H54 (cell line): ENCODE measurements at regions not wholly inside any gene's neighbourhood (a gene's known extent, or its start where the extent isn't known, plus 50 kb on each side); places are given as distances from the start of the nearest gene placed in this dataset.
A peak's percentile ranks its signal among the peaks of the same experiment; 100 is the strongest.
"Not testable (repeated sequence)": the region's sequence is repeated elsewhere in the genome, so short reads cannot be mapped to it uniquely, and the experiment has no call there.

Source experiments
- DNase-seq: peaks from one replicate; pipeline ENCODE4 v3.0.0; 2011; ENCODE audit warnings: low spot score, mixed read lengths; ENCODE audit not compliant: insufficient read length
- FAIRE-seq: peaks from 3 replicates; lab custom pipeline; 2011; peaks lifted over from hg19 to GRCh38; lab: Jason Lieb, UNC
- POLR2A ChIP-seq: IDR thresholded peaks from 2 replicates; pipeline ENCODE4 v1.6.1; 2011; ENCODE audit warnings: low read depth, mild to moderate bottlenecking, low read length

DNA sequence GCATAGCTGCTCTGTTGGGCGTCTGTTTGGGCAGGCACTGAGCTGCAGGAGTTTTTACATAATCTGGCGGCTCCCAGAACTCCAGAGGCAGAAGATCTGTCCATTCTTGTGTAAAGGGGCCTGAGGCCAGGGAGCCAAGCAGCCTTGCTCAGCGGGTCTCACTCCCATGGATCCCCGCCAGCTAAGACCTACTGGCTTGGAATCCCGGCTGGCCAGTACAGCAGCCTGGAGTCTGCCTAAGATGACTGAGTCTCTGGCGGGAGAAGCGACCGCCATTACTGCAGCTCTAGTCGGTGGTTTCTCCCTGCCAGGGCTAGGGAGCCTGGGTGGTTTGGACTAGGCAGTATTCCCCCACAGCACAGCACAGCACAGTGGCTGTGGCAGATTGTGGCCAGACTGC lies 268.4 kb upstream of the SYNCRIP start:
- FAIRE-seq (no peak), DNase-seq (no peak)
- TF ChIP-seq POLR2A: no peak

- FAIRE-seq, DNase-seq: not testable (repeated sequence)
These were observed 265.4 kb upstream of the SYNCRIP start for GRCh38 chr6:85908120-85908519.

- TF ChIP-seq POLR2A: no peak
- DNase-seq: no peak
- FAIRE-seq: no peak
These were observed 249.7 kb upstream of the SYNCRIP start for GRCh38 chr6:85892346-85892745.

- FAIRE-seq (no peak), DNase-seq (no peak)
- TF ChIP-seq POLR2A: no peak
These were observed 244.8 kb upstream of the SYNCRIP start for GRCh38 chr6:85887461-85887860.

DNA sequence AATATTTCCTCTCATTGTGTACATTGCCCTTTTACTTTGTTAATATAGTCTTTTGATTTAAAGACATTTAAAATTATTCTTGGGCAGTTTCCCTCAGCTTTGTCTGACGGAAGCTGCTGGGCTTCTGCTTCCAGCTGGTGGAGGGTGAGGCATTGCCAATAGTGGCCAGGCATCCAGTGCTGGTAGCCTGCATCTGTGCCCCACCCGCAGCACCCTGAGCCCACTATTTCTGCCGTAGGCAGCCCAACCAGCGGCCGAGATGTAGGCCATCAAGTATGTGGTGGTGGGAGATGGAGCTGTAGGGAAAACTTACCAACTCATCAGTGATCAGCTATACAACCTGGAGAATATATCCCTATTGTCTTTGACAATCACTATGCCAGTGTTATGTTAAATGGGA lies 226.0 kb upstream of the SYNCRIP start:
- DNase-seq (no peak), FAIRE-seq (no peak)
- TF ChIP-seq POLR2A: no peak

DNA sequence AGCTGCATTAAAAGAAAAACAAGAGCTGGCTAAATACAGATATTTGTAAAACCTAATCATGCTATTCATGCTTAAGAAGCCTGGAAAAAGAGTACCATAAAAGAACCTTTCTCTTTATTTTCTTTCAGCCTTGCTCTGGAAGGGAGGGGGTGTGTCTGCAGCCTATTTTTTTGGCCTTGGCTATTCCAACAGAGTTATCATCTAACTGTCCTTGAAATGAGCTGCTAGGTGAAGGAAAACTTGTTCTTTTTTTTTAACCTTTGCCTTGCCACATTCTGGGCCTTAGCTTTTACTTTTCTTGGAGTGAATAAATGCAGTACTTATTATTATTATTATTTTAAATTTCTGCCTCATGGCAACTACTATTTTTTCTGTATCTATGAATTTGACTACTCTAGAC lies 224.9 kb upstream of the SYNCRIP start:
- no peak for DNase-seq
- TF ChIP-seq POLR2A: no peak
- FAIRE-seq: no peak

DNA sequence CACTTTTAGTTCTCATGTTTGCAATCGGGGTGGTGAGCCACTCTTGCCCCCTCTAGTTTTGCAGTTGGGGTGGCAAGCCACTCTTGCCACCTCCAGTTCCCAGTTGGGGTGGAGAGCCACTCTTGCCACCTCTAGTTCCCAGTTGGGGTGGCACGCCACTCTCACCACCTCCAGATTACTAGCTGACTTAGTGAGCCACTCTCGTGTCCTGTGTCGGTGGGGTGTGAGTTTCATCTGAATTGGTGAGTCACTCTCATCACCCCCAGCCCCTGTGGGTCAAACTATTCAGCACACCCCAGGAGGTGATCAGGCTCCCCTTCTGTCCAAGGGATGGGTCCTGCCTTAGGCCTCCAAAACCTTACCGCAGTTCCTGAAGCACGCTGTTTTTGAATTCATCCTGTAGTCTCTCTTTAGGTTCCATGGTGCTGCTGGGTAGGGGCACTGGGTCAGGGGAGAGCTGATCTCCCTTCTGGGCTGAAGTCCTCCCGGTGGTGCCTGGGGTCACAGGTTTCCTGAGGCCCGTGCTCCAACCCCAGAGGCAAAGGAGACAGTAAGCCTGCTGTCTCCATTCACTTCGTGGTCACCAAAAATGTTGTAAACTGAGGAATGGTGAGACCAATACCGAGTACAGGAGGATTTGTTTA lies 224.2 kb upstream of the SYNCRIP start:
- no peak for DNase-seq
- no peak for FAIRE-seq
- TF ChIP-seq POLR2A: no peak

DNA sequence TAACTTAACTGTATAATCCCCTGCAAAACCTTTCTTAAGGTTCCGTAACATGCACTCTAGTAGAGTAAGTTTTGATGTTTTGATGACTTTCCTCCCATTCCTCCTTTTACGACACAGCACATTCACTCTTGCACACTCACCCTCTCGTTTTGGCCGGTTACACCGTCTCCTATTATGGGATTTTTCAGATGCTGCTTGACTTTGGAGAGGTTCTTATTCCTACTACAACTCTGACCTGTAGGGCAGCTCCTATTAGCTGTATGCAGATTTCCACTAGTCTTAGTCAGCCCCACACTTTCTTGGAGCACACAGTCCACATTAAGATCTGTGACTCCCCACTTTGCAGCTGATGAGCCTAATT lies 223.7 kb upstream of the SYNCRIP start:
- no peak for FAIRE-seq
- TF ChIP-seq POLR2A: no peak

GRCh38 chr6:85865420-85866369 lies 223.0 kb upstream of the SYNCRIP start:
- TF ChIP-seq POLR2A: no peak
- no peak for DNase-seq

More for the DNA sequence above, 223.7 kb upstream of the SYNCRIP start:
- DNase-seq: no peak

DNA sequence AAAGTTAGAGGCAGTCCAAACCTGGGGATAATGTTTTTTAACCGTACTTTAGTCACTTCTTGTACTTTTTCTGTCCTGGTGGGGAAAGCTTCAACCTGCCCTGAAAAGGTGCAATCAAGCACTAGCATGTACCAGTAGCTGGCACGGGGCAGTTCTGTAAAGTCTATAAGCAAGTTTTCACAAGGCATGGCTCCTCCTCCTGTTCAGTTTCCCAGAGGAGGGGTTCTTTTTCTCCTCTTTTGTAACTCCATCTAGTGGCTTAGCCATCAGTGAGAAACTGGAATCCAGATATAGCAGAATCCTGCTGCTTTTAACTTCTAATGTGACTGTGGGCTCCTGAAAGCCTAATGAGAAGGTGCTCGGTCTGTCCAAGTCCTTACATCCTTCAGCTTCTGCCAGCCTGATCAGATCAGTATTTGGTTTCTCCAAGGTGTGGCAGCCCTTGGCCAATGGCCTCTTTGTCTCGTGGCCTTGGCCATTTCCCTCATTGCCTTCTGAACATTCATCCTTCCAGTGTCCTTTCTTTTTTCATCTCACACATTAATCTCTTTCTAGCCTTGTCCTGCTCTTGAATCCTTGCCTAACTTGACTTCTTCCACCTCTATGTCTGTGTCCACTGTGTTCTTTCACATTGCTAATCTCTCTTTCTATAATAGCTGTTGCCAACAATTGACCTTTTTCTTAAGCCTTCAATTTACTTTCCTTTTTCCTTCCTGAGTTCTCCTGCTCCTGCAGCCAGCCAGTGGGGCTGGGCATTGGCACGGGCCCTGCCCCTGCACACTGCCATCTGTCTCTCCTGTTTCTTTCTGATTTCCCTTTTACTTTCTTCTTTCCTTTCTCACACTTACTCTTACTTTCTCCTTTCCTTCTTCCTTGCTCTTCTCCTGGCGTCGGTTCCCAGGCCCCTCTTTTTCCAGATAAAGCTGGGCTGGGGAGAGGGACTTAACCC lies 222.0 kb upstream of the SYNCRIP start:
- no peak for FAIRE-seq
- TF ChIP-seq POLR2A: no peak

More at GRCh38 chr6:85865420-85866369, 223.0 kb upstream of the SYNCRIP start:
- FAIRE-seq: peak; percentile 74

GRCh38 chr6:85856235-85856634 lies 213.5 kb upstream of the SYNCRIP start:
- DNase-seq (no peak), FAIRE-seq (no peak)
- no peak for TF ChIP-seq POLR2A

More for the DNA sequence above, 222.0 kb upstream of the SYNCRIP start:
- DNase-seq: no peak

GRCh38 chr6:85838351-85839119 lies 195.8 kb upstream of the SYNCRIP start:
- FAIRE-seq, DNase-seq: not testable (repeated sequence)

- DNase-seq: no peak
- FAIRE-seq: no peak
- no peak for TF ChIP-seq POLR2A
These were observed 186.3 kb upstream of the SYNCRIP start for GRCh38 chr6:85828973-85829372.
